ENCODE measurements at regions not wholly inside any gene's neighbourhood (a gene's known extent, or its start where the extent isn't known, plus 50 kb on each side); places are given as distances from the start of the nearest gene placed in this dataset.

GRCh38 chr7:63040336-63040735 lies 958.3 kb upstream of the ZNF722 start:
- ATAC-seq (no peak), DNase-seq (no peak)
- H3K9me3 ChIP-seq: no peaks in the 10 kb centered on the region

DNA sequence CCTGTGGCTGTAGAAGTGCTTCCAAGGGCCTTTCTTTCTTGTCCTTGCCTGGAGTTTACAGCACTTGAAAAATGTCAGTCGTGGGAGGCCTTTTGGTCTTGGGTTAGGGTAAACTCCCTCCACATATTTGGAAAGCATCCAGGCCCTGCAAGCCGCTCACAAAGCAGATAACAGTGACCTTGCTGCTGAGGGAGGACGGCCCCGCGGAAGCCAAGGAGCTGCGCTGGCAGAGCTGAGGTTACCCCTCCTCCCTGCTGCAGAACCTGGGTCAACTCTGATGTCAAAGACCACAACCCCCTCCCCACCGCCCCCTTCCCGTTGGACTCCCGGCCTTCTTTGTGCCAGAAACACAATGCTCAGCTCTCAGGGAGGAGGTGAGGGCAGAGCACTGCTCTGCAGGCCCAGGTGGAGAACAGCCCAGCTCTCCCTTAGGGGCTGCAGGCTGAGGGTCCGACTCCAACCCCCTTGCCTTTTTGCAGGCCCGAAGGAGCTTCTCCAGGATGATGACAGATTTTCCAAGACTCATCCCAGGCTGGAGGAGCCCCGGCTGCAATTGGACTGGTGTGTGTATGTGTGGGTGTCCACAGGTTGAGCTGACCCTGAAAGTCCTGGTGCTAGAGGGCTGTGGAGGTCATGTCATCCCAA lies 957.6 kb upstream of the ZNF722 start:
- intact Hi-C loops (cut with DNase I): no loop called here
- DNase-seq: no peak
- no peaks in the 10 kb centered on the region for H3K4me1 ChIP-seq
- no peak overlapping the region for H3K4me3 ChIP-seq
- ATAC-seq: no peak
- TF ChIP-seq, protein P1, sequence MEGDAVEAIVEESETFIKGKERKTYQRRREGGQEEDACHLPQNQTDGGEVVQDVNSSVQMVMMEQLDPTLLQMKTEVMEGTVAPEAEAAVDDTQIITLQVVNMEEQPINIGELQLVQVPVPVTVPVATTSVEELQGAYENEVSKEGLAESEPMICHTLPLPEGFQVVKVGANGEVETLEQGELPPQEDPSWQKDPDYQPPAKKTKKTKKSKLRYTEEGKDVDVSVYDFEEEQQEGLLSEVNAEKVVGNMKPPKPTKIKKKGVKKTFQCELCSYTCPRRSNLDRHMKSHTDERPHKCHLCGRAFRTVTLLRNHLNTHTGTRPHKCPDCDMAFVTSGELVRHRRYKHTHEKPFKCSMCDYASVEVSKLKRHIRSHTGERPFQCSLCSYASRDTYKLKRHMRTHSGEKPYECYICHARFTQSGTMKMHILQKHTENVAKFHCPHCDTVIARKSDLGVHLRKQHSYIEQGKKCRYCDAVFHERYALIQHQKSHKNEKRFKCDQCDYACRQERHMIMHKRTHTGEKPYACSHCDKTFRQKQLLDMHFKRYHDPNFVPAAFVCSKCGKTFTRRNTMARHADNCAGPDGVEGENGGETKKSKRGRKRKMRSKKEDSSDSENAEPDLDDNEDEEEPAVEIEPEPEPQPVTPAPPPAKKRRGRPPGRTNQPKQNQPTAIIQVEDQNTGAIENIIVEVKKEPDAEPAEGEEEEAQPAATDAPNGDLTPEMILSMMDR (IDR thresholded peaks at IDR 0.05): no peak
- H3K27ac ChIP-seq: no peak overlapping the region
- H3K36me3 ChIP-seq (ENCODE audit: insufficient read depth in 1 of 2, low read depth in 1 of 2): no peaks in the 10 kb centered on the region
- 73 to 77% (median 76%) methylated on average over 12 of the region's 12 CpGs for WGBS, 3 donors
- H3K27me3 ChIP-seq (ENCODE audit: insufficient read depth in 3 of 3, low read length in 2 of 3): no peaks in the 10 kb centered on the region
- H3K9me3 ChIP-seq: no peaks in the 10 kb centered on the region

More at GRCh38 chr7:63040336-63040735, 958.3 kb upstream of the ZNF722 start:
- intact Hi-C loops (cut with DNase I): no loop called here
- TF ChIP-seq, protein P1 (IDR thresholded peaks at IDR 0.05): no peak
- Histone ChIP-seq H3K36me3 (ENCODE audit: insufficient read depth in 1 of 2, low read depth in 1 of 2) (no peaks in the 10 kb centered on the region), H3K4me3 (no peak overlapping the region), H3K4me1 (no peaks in the 10 kb centered on the region), H3K27me3 (ENCODE audit: insufficient read depth in 3 of 3, low read length in 2 of 3) (no peaks in the 10 kb centered on the region), H3K27ac (no peak overlapping the region)
- WGBS, 3 donors: 72 to 79% (median 75%) methylated on average over 12 of the region's 12 CpGs

GRCh38 chr7:63041786-63042185 lies 956.9 kb upstream of the ZNF722 start:
- ATAC-seq (no peak), DNase-seq (no peak)
- intact Hi-C loops (cut with DNase I): no loop called here
- Histone ChIP-seq H3K36me3 (ENCODE audit: insufficient read depth in 1 of 2, low read depth in 1 of 2) (no peaks in the 10 kb centered on the region), H3K4me1 (no peaks in the 10 kb centered on the region), H3K27ac (no peak overlapping the region), H3K9me3 (no peaks in the 10 kb centered on the region), H3K4me3 (no peak overlapping the region), H3K27me3 (ENCODE audit: insufficient read depth in 3 of 3, low read length in 2 of 3) (no peaks in the 10 kb centered on the region)
- TF ChIP-seq, protein P1 (IDR thresholded peaks at IDR 0.05): no peak
- WGBS, 3 donors: 76 to 87% (median 84%) methylated on average over 3 of the region's 3 CpGs

DNA sequence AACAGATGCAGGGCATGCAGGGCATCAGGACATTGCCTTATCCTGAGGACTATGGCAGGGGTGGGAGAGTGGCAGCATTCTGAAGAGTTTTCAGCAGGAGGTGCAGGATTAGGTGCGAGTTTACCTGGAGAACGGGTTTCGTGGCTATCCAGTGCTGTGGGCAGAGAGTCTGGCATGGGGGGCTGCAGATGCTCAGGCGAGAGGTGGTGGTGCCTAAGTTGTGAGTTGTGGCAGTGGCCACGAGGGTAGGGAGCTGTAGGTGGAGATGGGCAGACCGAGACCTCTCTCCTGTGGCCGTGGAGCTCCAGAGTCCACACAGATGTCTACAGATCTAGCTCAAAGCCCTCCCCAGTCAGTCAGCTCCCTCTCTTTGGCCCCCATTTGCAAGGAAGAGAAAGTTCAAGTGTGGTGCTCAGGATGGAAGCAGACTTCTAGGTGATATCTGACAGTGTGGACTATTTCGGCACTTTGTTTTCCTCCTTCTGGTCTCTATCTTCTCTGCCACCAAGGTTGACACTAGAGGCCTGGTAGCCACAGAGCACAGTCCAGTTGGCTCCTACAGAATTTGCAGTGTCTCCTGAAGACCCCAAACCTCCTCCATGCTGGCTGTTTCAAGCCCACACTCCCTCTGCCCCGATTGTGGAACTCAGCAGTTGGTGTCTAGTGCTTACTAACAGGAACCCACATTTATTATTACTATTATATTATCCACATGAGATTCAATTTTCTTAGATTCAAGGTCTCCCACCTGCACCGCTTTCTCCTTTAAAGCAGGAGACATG lies 955.7 kb upstream of the ZNF722 start:
- Histone ChIP-seq H3K9me3 (peaks cover 3% of the 10 kb centered on the region), H3K36me3 (ENCODE audit: insufficient read depth in 1 of 2, low read depth in 1 of 2) (no peaks in the 10 kb centered on the region), H3K4me3 (no peak overlapping the region), H3K4me1 (no peaks in the 10 kb centered on the region), H3K27me3 (ENCODE audit: insufficient read depth in 3 of 3, low read length in 2 of 3) (no peaks in the 10 kb centered on the region), H3K27ac (no peak overlapping the region)
- intact Hi-C loops (cut with DNase I): no loop called here
- no peak for ATAC-seq
- TF ChIP-seq, protein P1 (IDR thresholded peaks at IDR 0.05): no peak
- DNase-seq: no peak
- 53 to 68% (median 61%) methylated on average over 10 of the region's 10 CpGs for WGBS, 3 donors

Data from psoas muscle (tissue), 7 donors.